Tibial nerve (tissue), 4 donors: ENCODE measurements at regions not wholly inside any gene's neighbourhood (a gene's known extent, or its start where the extent isn't known, plus 50 kb on each side); places are given as distances from the start of the nearest gene placed in this dataset.
A peak's percentile ranks its signal among the peaks of the same experiment; 100 is the strongest.
"Not testable (repeated sequence)": the region's sequence is repeated elsewhere in the genome, so short reads cannot be mapped to it uniquely, and the experiment has no call there.

Experiments
- DNase-seq, 2 donors: peaks; one replicate each; pipeline ENCODE4 v3.0.0-alpha.2; 2019; ENCODE audit warnings: low spot score in 2 of 2
- H3K27ac ChIP-seq, 4 donors: fragments of 200-600 bp; sonication (generic) in 3 of 4; one replicate each; pipeline ENCODE4 v1.5.1; 2017 to 2019; ENCODE audit warnings: mild to moderate bottlenecking in 1 of 4
- H3K27me3 ChIP-seq, 2 donors: fragments of 200-600 bp; sonication (generic) in 1 of 2; one replicate each; pipeline versions ENCODE4 v1.5.1 to v1.6.0; 2017 to 2019
- H3K36me3 ChIP-seq, 3 donors: fragments of 200-600 bp; sonication (generic); one replicate each; pipeline ENCODE4 v1.5.1; 2018 to 2019
- H3K4me1 ChIP-seq, 4 donors: fragments of 200-600 bp; sonication (generic) in 3 of 4; one replicate each; pipeline ENCODE4 v1.5.1; 2017 to 2019
- H3K4me3 ChIP-seq, 4 donors: fragments of 200-600 bp; sonication (generic) in 3 of 4; one replicate each; pipeline ENCODE4 v1.5.1; 2017 to 2019; ENCODE audit warnings: mild to moderate bottlenecking in 1 of 4, moderate library complexity in 1 of 4
- H3K9me3 ChIP-seq, 4 donors: fragments of 200-600 bp; sonication (generic) in 3 of 4; one replicate each; pipeline ENCODE4 v1.5.1; 2017 to 2019
- CTCF ChIP-seq, 5 experiments: fragments of 200-600 bp in 3 of 5; fragments of 450-650 bp in 2 of 5; sonication (generic) in 3 of 5; IDR thresholded peaks; one replicate each; pipeline ENCODE4 v1.5.1; 2016 to 2019; ENCODE audit warnings: antibody characterized with exemption in 5 of 5, mild to moderate bottlenecking in 3 of 5, moderate library complexity in 2 of 5
- EP300 ChIP-seq, 2 donors: sonication (generic); formaldehyde crosslinking; IDR thresholded peaks; one replicate each; pipeline ENCODE4 v1.6.1; 2017; ENCODE audit warnings: antibody characterized with exemption in 2 of 2, mild to moderate bottlenecking in 1 of 2
- POLR2A ChIP-seq, 2 donors: fragments of 450-650 bp; IDR thresholded peaks; one replicate each; pipeline ENCODE4 v1.6.1; 2017; ENCODE audit warnings: antibody characterized with exemption in 2 of 2, mild to moderate bottlenecking in 2 of 2, moderate library complexity in 2 of 2
- WGBS, 2 donors: methylation state at CpG; one replicate each; pipeline ENCODE4 v1.1.5; 2018; 5-methylcytosine and 5-hydroxymethylcytosine counted together

DNA sequence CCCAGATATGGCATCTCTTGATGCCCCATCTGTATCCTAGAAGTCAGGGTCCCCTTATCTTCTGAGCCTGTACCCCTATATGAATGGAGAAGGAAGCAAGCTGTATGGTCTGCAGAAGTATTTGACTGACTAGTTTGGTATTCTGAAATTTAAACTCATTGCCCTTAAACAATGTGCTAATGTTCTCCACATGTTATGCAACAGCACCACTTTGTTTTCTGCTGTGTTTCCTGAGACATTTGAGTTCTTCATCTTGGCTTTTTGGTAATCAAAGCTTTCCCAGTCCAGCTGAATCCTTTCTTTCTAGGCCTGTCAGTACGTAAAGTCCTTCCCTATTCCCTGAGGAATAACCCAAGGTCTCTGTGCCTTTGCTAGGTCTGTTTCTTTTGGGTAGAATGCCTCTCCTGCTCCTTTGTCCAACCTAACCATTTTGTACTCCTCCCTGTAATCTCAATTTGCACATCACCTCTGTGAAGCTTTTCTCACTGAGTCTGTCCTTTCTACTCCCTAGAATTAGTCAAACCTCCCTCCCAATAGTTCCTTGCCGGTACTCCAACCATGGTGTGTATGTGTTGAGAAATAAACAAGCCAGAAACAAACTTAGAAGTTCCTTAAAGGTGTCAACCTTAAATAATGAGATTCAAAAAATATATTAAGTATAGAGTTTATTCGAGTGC is 72.1 kb upstream of the HSPB3 start:
- TF ChIP-seq CTCF (IDR thresholded peaks at IDR 0.05) (no peak), POLR2A (IDR thresholded peaks at IDR 0.05) (no peak), EP300 (IDR thresholded peaks at IDR 0.05) (peak in 1 of 2 donors; percentile 30)
- WGBS, 2 donors, result 49 to 53% methylated on average over 3 of the region's 3 CpGs
- Histone ChIP-seq H3K27ac (peak overlapping the region in 2 of 4 donors; percentile 52 to 58), H3K4me3 (no peak overlapping the region), H3K27me3 (no peaks in the 10 kb centered on the region), H3K4me1 (peaks cover 0 to 30% (median 2%) of the 10 kb centered on the region in 4 donors), H3K9me3 (no peaks in the 10 kb centered on the region), H3K36me3 (no peaks in the 10 kb centered on the region)
- no peak for DNase-seq

DNA sequence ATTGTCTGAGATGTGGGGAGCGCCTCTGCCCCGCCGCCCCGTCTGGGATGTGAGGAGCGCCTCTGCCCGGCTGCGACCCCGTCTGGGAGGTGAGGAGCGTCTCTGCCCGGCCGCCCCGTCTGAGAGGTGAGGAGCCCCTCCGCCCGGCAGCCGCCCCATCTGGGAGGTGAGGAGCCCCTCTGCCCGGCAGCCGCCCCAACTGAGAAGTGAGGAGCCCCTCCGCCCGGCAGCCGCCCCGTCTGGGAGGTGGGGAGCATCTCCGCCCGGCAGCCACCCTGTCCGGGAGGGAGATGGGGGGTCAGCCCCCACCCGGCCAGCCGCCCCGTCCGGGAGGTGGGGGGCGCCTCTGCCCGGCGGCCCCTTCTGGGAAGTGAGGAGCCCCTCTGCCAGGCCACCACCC is 70.9 kb upstream of the ARL15 start:
- not testable (repeated sequence) for H3K36me3 ChIP-seq, H3K27ac ChIP-seq, DNase-seq, H3K4me3 ChIP-seq, H3K9me3 ChIP-seq, H3K27me3 ChIP-seq
- peaks cover 0 to 18% (median 0%) of the 10 kb centered on the region in 4 donors for H3K4me1 ChIP-seq
- WGBS, 2 donors, result 91 to 92% methylated on average over 24 to 26 of the region's 31 CpGs

DNA sequence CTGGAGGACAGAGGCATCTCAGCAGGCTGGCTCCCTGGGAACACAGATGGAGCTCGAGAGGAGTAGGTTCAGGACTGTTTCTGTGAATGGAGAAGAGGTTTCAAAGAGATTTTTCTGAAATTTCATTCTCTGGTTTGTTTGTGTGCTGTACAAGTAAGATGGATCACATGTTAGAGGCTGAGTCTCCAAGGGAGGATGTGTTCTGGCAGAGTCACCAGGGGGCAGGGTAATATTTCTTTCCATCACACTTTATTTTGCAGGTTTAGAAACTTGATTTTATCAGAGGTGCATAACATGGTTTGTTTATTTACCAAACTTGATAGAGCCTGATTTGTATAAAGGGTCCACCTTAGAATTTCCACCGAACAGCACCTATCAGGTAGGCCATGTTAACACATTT is 69.2 kb upstream of the ARL15 start:
- TF ChIP-seq POLR2A (IDR thresholded peaks at IDR 0.05) (no peak), CTCF (IDR thresholded peaks at IDR 0.05) (no peak), EP300 (IDR thresholded peaks at IDR 0.05) (no peak)
- H3K27me3 ChIP-seq, result no peaks in the 10 kb centered on the region
- H3K4me3 ChIP-seq, result no peak overlapping the region
- 75 to 84% methylated on average over 2 of the region's 2 CpGs for WGBS, 2 donors
- peaks cover 0 to 18% (median 0%) of the 10 kb centered on the region in 4 donors for H3K4me1 ChIP-seq
- H3K9me3 ChIP-seq, result peaks cover 0 to 3% (median 0%) of the 10 kb centered on the region in 4 donors
- no peak for DNase-seq
- no peaks in the 10 kb centered on the region for H3K36me3 ChIP-seq
- H3K27ac ChIP-seq, result no peak overlapping the region

DNA sequence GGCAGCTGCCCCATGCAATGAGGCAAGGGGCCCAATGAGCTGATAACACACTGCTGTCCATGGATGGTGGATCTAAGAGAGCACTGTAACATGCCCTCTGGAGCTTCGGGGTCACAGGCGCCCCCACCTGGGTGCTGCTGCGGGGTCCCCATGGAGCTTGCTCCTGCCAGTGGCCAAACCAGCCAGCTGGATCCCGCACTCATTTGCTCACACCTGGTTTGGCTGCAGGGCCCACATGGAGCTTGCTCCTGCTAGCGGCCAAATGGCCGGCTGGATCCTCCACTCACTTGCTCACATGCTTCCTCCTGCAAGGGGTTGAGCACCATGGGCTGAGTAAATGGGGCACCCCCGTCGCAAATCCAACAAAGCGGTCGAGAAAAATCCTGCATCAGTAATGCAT is 68.3 kb upstream of the ARL15 start:
- WGBS, 2 donors, result 96 to 97% methylated on average over 8 to 10 of the region's 10 CpGs

DNA sequence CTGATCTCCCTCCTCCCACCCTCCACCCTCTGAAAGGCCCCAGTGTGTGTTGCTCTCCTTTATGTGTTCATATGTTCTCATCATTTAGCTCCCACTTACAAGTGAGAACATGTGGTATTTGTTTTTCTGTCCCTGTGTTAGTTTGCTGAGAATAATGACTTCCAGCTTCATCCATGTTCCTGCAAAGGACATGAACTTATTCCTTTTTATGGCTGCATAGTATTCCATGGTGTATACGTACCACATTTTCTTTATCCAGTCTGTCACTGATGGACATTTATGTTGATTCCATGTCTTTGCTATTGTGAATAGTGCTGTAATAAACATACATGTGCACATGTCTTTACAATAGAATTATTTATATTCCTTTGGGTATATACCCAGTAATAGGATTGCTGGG is 67.0 kb upstream of the ARL15 start:
- 93 to 96% methylated on average over 1 of the region's 1 CpG for WGBS, 2 donors
- H3K27ac ChIP-seq, H3K27me3 ChIP-seq, DNase-seq, H3K36me3 ChIP-seq, H3K4me1 ChIP-seq, H3K4me3 ChIP-seq, H3K9me3 ChIP-seq: not testable (repeated sequence)

More for the DNA sequence above, 68.3 kb upstream of the ARL15 start:
- no peak for TF ChIP-seq CTCF (IDR thresholded peaks at IDR 0.05)
- no peak for TF ChIP-seq EP300 (IDR thresholded peaks at IDR 0.05)
- TF ChIP-seq POLR2A (IDR thresholded peaks at IDR 0.05), result no peak
- H3K36me3 ChIP-seq, result no peaks in the 10 kb centered on the region
- no peaks in the 10 kb centered on the region for H3K27me3 ChIP-seq
- H3K4me1 ChIP-seq, result peaks cover 0 to 9% (median 0%) of the 10 kb centered on the region in 4 donors
- H3K9me3 ChIP-seq, result peaks cover 0 to 3% (median 0%) of the 10 kb centered on the region in 4 donors
- no peak overlapping the region for H3K4me3 ChIP-seq
- DNase-seq, result no peak
- H3K27ac ChIP-seq, result no peak overlapping the region

- Histone ChIP-seq H3K36me3 (no peaks in the 10 kb centered on the region), H3K9me3 (peaks cover 0 to 3% (median 0%) of the 10 kb centered on the region in 4 donors), H3K4me1 (no peaks in the 10 kb centered on the region), H3K27ac (no peak overlapping the region), H3K4me3 (no peak overlapping the region), H3K27me3 (no peaks in the 10 kb centered on the region)
- TF ChIP-seq EP300 (IDR thresholded peaks at IDR 0.05) (no peak), CTCF (IDR thresholded peaks at IDR 0.05) (no peak), POLR2A (IDR thresholded peaks at IDR 0.05) (no peak)
- no peak for DNase-seq
Observed at GRCh38 chr5:54370982-54371381, 60.6 kb upstream of the ARL15 start.
